Activated naive CD4-positive, alpha-beta T cell treated with anti-CD3 and anti-CD28 coated beads, Interleukin-2, amount 50 U/mL, for 72 hours (primary cell): ENCODE measurements at regions not wholly inside any gene's neighbourhood (a gene's known extent, or its start where the extent isn't known, plus 50 kb on each side); places are given as distances from the start of the nearest gene placed in this dataset.

ENCODE experiments used
- ATAC-seq, 2 donors: fragments of 150-1000 bp; cut with Tn5 transposase; 2 replicates each; pipeline ENCODE4 v1.10.0; 2021; ENCODE audit warnings: mild to moderate bottlenecking in 2 of 2, moderate library complexity in 2 of 2
- DNase-seq, 2 donors: peaks; one replicate each; pipeline ENCODE4 v3.0.0; 2021 to 2022; ENCODE audit warnings: low spot score in 2 of 2
- H3K27ac Mint-ChIP-seq, 2 donors: one replicate each; pipeline ENCODE4 v1.8.0; 2022; ENCODE audit warnings: mild to moderate bottlenecking in 2 of 2, mixed read lengths in 2 of 2
- H3K36me3 Mint-ChIP-seq, 2 donors: one replicate each; pipeline ENCODE4 v1.8.0; 2022; ENCODE audit warnings: mixed read lengths in 2 of 2
- H3K9me3 Mint-ChIP-seq, 2 donors: one replicate each; pipeline ENCODE4 v1.8.0; 2022; ENCODE audit warnings: mixed read lengths in 2 of 2

DNA sequence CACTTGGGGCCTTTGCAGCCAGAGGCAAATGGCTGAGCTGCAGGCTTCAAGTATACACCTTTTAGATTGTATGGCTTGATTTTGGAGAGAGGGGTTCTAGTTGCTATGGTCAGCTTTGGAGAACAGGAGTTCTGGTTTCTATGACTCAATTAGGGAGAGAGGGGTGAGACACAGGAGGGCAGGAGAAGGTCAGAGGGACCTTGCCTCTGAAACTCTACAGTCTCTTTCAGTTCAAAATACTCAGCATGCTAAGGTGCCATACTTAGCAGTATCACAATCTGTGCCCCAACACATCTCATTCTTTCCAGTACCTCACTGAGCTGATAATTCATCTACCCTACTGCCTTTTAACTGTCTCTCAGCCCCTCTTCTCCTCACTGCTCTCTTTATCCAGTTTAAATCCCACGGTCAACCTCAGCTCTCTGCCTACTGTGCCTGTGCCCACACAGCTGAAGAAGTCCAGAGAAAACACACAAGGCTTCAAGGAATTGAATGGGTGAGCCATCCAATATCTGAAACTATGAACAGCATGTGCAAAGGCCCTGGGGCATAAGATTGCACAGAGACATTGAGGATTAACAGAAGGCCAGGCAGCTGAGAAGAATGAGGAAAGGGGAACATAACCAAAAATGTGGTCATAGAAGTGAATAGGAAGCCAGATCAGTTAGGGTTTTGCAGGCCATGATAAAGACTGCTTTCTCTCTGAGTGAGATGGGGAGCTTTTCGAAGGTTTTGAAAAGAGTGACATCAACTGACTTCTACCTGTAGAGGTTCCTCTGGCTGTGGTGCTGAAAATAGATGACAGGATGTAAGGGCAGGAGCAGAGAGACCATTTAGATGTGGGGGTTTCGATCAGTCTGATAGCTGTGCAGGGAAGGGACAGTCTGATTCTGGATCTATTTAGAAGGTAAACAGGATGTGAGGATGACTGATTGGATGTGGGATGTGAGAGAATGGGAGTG lies 54.5 kb upstream of the C3orf80 start:
- no peaks in the 10 kb centered on the region for H3K36me3 Mint-ChIP-seq
- peak in 1 of 2 donors; percentile 20 for ATAC-seq
- H3K27ac Mint-ChIP-seq: peak overlapping the region in 1 of 2 donors; percentile 17
- no peak for DNase-seq
- no peaks in the 10 kb centered on the region for H3K9me3 Mint-ChIP-seq

DNA sequence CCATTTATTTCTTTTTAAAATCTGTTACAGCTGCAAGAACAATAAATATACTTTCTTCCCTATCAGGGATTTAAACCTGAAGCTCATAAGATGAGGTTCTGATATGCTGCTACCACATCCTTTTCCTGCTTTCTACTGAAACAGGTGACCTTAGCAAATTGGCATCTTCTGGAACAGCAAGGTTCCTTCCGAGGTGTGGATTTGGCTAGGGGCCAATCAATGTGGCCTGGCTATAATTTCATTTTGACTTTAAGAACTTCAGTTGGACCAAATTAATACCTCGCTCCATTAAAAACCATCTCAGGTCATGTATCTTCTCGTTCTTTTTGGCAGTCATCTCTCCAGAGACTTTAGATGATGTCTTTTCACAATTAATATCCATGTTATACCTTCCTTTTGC lies 53.4 kb upstream of the C3orf80 start:
- Mint-ChIP-seq H3K36me3 (no peaks in the 10 kb centered on the region), H3K27ac (no peak overlapping the region), H3K9me3 (no peaks in the 10 kb centered on the region)
- no peak for ATAC-seq
- no peak for DNase-seq

DNA sequence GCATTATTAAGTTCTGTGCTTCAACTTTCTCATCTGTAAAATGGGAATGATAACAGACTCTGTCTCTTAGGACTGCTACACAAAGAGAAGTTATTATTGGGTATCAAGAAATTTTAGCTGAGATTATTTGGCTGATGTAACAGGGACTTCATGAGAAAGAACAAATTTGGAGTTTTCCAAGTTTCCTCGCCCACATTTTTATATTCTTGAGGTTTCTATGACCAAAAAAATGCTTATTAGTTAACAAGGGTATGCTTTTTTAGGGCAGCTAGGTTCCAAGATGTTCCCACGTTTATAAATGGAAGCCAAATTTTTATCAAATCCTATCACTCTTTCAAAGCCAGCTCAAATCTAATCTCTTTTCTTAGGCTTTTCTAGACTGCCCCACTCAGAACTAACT lies 50.6 kb upstream of the C3orf80 start:
- Mint-ChIP-seq H3K36me3 (peaks cover 0 to 4% of the 10 kb centered on the region in 2 donors), H3K27ac (no peak overlapping the region), H3K9me3 (peaks cover 3% of the 10 kb centered on the region in 2 donors)
- ATAC-seq (no peak), DNase-seq (no peak)
